ENCODE measurements at regions not wholly inside any gene's neighbourhood (a gene's known extent, or its start where the extent isn't known, plus 50 kb on each side); places are given as distances from the start of the nearest gene placed in this dataset.

GRCh38 chrX:43218198-43218597 lies 437.9 kb upstream of the MAOA start:
- no peak for TF ChIP-seq TAF1 (IDR thresholded peaks at IDR 0.05; ENCODE audit: borderline replicate concordance, insufficient read depth, low read length)
- TF ChIP-seq REST (IDR thresholded peaks at IDR 0.05; ENCODE audit: insufficient read depth in 1 of 2, low read depth in 2 of 2, low read length in 2 of 2): no peak
- TF ChIP-seq POLR2AphosphoS5 (IDR thresholded peaks at IDR 0.05; ENCODE audit: low read depth, low read length): no peak
- TF ChIP-seq SIN3A (IDR thresholded peaks at IDR 0.05; ENCODE audit: borderline replicate concordance, insufficient read depth, low read length): no peak
